OCI-M2 (cell line): ENCODE measurements at regions not wholly inside any gene's neighbourhood (a gene's known extent, or its start where the extent isn't known, plus 50 kb on each side); places are given as distances from the start of the nearest gene placed in this dataset.

Experiments used
- DNase-seq: peaks from one replicate; lab custom pipeline; 2025; ENCODE audit not compliant: unreplicated experiment; lab: John Stamatoyannopoulos, UW

- DNase-seq, result no peak
These were observed 59.8 kb downstream of the MRM1 start for GRCh38 chr17:36661047-36661666.

- DNase-seq, result no peak
These were observed 60.3 kb downstream of the MRM1 start for GRCh38 chr17:36661688-36662087.

- no peak for DNase-seq
These were observed 64.0 kb downstream of the MRM1 start for GRCh38 chr17:36665417-36665816.

GRCh38 chr17:36667922-36668321 is 66.5 kb downstream of the MRM1 start:
- DNase-seq, result no peak

DNA sequence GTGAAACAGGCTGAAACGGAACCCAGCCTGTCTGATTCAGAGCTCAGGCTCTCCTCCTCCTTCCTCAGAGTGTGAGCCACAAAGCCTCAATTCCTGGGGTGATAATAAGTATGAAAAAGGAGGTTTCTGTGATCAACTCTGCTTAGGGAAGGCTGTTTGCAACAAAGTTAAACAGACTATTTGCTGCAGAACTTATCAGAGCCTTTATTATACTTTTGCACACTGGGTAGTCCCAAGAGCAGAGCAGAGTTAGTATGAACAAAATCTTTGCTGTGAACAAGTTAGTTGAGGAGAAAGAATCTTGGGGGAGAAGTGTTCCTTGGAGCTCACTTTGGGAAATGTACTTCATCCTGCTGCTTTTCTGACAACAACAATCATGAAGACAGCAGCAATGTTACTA is 67.4 kb downstream of the MRM1 start:
- DNase-seq, result no peak

DNA sequence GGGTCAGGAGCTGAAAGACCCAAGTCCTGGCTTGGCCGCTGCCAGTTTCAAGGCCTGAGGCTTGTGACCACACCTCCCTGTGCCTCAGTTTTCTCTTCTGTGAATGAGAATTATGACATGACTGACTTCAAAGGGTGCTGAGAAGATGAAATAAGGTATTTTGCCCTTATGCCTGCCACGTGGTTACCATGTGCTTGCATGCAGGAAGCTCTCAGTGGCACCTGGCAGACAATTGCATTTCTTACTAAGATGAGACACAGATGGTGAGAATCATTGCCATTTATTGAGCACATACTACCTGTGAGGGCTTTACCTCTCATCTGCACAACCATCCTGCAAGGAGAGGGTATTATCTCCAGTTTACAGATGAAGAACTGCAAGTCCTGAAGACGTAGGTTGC is 69.8 kb downstream of the MRM1 start:
- DNase-seq, result no peak

- DNase-seq, result no peak
These were observed 71.1 kb downstream of the MRM1 start for GRCh38 chr17:36672403-36672918.

DNA sequence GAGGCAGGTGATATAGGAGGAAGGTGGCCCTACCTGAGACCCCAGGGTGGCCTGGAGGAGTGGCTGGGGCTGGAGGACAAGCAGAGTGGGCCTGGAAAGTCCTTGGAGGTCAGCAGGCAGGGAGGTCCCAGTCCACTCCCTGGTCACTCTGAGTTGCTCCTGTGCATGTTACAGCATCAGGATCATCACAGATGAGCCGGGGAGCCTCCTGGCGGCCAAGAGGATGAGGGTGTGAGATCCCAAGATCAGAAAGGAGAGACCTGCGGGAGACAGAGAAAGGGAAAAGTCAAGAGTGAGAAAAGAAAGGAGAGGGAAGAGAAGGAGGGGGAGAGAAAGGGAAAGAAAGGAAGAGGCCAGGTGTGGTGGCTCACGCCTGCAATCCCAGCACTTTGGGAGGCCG is 71.7 kb downstream of the MRM1 start:
- DNase-seq, result no peak

DNA sequence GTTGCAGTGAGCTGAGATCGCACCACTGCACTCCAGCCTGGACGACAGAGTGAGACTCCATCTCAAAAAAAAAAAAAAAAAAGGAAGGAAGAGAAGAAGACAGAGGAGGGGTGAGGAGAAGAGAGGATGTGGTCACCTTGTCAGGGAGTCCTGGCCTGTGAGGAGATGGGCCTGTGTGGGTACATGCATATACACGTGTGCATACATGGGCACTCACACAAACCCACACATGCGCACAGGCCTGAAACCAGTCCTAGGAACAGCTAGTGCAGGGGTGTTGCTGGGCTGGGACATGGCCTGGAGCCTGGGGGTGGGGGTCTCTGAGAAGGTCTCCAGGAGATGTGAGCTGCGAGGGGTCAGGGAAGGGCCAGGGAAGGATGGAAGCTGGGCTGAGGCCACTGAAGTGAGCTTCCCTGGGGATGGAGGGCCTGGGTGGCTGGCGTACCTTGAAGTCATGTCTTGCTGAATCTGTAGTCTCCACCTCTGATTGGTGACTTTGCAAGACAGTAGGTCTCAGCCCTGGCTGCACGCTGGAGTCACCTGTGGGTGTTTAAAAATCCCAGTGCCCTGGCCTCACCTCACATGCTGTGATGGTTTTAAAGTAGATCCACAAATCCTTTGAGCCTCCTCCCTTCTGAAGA is 72.4 kb downstream of the MRM1 start:
- no peak for DNase-seq

GRCh38 chr17:36674278-36674650 is 72.9 kb downstream of the MRM1 start:
- DNase-seq, result no peak

- DNase-seq, result no peak
These were observed 73.9 kb downstream of the MRM1 start for GRCh38 chr17:36675250-36675649.

- DNase-seq, result no peak
These were observed 74.4 kb downstream of the MRM1 start for GRCh38 chr17:36675786-36676185.

DNA sequence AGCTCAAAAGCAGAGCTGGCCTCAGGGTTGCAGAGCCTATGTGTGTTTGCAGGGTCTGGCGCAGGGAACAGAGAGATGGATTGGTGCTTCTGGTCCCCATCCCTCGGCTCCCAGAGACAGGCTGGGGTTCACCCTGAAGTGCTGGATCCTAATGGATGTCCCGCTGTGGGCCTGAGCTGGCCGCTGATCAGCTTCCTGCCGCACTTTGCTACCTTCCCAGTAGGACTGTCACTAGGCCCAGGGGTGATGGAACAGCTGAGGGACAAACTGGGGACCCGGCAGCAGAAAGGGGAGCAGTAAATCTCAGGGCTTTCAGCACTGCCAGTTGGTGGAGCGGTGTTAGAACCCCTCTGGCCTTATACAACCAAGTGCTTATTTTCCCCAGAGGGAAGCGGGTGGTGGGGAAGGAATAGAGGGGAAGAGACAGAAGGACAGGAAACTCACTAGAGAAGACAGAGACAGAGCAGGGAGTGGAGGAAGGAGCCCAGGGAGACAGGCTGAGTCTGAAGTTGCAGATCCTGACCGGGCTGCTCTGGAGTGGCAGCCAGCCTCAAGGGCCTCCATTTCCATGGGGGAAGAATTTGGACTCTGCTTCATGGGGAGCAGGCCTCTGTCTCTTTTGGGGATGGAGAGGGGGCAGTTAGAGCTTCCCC is 78.6 kb downstream of the MRM1 start:
- no peak for DNase-seq

GRCh38 chr17:36680701-36681202 is 79.4 kb downstream of the MRM1 start:
- no peak for DNase-seq

- DNase-seq, result no peak
These were observed 81.4 kb downstream of the MRM1 start for GRCh38 chr17:36682773-36683172.

GRCh38 chr17:36683387-36683786 is 82.0 kb downstream of the MRM1 start:
- no peak for DNase-seq

DNA sequence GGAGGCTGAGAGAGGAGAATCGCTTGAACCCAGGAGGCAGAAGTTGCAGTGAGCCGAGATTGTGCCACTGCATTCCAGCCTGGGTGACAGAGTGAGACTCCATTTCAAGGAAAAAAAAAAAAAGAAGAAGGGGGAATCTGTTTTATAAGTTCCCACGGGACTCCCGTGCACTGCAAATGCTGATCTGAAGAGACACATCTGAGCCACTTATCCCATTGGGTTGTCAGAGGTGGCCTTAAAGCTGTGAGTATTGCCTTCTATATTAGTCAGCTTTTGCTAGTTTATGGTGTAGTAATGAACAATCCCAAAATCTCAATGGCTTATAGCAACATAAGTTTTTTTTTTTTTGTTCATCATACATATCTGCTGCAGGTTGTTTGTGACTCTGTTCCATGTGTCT is 82.8 kb downstream of the MRM1 start:
- DNase-seq, result no peak

- DNase-seq, result no peak
These were observed 84.8 kb downstream of the MRM1 start for GRCh38 chr17:36686123-36686669.

DNA sequence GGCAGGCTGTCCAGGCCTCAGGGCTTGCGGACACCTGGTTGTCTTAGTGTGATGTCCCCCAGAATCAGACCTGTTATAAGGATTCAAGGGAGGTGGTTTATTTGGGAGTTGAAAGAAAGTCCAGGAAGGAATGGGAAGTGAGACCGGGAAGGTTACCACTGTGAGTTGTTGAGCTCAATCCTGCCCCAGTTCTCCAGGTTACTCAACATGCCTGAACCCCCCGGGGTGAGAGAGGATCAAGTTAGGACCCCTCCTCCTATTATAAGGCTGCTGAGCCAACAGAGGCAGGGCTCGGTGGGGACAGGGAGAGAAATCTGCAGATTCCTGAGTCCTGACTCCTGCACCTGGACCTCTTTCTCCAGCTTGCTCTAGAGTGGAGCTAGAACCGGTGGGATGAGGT is 86.4 kb downstream of the MRM1 start:
- no peak for DNase-seq

DNA sequence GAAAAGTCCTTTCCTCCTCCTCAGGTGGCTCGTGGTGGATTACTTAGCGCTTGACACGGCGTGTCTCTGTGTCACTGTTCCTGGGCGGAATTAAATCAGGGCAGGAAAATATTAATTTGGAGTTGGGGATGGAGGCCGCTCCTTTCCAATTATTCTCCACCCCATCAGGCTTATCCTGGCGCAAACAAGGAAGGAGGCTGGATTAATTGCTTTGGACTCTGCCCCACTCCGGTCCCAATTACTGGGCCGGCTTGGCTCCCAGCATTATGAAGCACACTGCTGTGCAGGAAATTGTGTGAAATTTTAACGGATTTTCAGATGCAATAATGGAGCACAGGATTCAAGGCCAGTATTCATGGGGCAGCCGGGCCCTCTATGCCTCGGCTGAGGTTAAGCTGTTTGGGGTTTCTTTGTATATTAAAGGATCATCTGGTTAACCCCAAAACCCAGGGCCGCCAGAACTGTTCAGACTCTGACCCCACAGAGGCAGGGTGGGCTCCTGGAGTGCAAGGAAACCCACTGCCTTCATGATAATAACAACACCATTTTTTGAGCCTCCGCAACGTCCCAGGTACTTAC is 87.8 kb downstream of the MRM1 start:
- DNase-seq, result no peak

DNA sequence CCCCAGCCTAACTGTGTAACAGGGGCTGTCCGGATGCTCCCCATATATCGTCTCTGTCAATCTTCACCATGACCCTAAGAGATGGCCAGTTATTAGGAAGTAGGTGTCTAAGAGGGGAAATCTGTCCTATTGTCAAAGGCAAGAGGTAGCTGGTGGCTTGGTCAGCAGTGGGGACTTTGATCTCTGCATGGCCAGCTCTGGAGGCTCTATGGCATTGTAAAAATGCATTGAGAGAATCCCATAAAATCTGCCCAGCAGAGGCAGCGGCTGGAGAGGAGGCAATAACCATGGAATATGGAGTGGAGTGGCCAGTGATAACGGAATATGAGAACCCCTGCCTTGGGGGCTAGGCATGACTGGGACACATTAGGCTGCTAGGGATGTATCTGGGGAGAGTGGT is 88.8 kb downstream of the MRM1 start:
- DNase-seq, result no peak

DNA sequence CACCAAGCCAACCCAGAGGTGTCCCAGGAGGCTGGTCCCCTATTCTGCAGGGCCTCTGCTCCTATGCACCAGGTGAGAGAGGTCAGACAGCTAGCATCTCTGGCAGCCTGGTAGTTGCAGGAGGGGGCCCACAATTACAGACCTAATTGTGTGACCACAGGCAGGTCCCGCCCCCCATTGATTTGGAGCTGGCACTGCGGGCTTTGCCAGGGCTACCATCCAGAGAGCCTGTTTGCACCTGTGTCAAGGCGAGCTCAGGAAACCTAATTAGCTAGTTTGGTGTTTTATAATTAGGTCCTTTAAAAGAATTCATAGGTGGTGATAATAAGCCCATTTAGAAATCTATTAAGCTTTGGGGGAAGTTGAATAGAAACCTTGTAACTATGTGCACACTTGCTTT is 90.2 kb downstream of the MRM1 start:
- DNase-seq, result no peak
